Breast epithelium (tissue), 3 donors: ENCODE measurements at regions not wholly inside any gene's neighbourhood (a gene's known extent, or its start where the extent isn't known, plus 50 kb on each side); places are given as distances from the start of the nearest gene placed in this dataset.

Experiments
- POLR2AphosphoS5 ChIP-seq, 3 donors: sonication (generic); formaldehyde crosslinking; IDR thresholded peaks; one replicate each; pipeline ENCODE4 v1.6.1; 2017; ENCODE audit warnings: antibody characterized with exemption in 3 of 3
- TF ChIP-seq, protein P1 (sequence below), 3 donors: fragments of 450-650 bp; IDR thresholded peaks; one replicate each; pipeline ENCODE4 v1.5.1; 2016 to 2017; ENCODE audit warnings: antibody characterized with exemption in 3 of 3, mild to moderate bottlenecking in 3 of 3, moderate library complexity in 3 of 3

DNA sequence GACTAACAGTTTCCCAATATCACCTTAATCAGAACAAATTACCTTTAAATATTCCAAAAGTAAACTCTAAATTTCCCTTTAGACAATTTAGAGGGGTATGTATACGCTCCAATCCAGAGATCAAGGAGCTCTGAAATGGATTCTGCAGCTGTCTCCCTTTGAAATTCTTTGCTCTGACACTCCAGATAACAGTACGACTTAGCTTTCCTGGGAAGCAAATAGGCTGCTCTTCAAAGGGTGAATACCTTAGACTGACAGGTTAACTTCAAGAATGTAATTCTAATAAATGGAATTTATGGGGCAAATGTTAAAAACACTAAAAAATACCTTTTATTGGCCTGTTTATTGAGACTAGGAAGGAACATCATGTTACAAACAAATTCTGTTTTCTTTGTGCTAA, 357.2 kb downstream of the USP25 start:
- TF ChIP-seq, protein P1, sequence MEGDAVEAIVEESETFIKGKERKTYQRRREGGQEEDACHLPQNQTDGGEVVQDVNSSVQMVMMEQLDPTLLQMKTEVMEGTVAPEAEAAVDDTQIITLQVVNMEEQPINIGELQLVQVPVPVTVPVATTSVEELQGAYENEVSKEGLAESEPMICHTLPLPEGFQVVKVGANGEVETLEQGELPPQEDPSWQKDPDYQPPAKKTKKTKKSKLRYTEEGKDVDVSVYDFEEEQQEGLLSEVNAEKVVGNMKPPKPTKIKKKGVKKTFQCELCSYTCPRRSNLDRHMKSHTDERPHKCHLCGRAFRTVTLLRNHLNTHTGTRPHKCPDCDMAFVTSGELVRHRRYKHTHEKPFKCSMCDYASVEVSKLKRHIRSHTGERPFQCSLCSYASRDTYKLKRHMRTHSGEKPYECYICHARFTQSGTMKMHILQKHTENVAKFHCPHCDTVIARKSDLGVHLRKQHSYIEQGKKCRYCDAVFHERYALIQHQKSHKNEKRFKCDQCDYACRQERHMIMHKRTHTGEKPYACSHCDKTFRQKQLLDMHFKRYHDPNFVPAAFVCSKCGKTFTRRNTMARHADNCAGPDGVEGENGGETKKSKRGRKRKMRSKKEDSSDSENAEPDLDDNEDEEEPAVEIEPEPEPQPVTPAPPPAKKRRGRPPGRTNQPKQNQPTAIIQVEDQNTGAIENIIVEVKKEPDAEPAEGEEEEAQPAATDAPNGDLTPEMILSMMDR (IDR thresholded peaks at IDR 0.05) = no peak
- no peak for TF ChIP-seq POLR2AphosphoS5 (IDR thresholded peaks at IDR 0.05)
